ENCODE measurements at regions not wholly inside any gene's neighbourhood (a gene's known extent, or its start where the extent isn't known, plus 50 kb on each side); places are given as distances from the start of the nearest gene placed in this dataset.

GRCh38 chr3:189455641-189456417, 175.4 kb upstream of the TP63 start:
- no peak for DNase-seq (ENCODE audit: low spot score)

DNA sequence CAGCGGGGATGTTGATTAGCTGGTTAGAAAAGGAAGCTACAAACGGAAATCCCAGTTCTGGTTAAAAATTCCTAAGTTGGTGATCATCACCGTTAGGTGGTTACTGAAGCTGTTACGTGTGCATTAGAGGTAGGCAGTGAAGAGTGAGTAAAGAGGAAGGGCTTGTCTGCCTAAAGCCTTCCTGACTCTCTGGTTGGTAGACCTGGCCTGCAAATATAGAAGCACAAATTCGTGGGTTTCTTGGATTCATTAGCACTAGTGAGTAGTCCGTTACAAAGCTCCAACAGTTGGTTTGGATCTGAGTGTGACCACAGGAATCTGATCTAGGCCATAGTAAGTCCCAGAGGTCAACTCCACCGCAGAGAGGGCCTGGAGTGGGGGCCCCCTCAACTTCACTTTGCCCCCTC, 174.0 kb upstream of the TP63 start:
- DNase-seq (ENCODE audit: low spot score): no peak

DNA sequence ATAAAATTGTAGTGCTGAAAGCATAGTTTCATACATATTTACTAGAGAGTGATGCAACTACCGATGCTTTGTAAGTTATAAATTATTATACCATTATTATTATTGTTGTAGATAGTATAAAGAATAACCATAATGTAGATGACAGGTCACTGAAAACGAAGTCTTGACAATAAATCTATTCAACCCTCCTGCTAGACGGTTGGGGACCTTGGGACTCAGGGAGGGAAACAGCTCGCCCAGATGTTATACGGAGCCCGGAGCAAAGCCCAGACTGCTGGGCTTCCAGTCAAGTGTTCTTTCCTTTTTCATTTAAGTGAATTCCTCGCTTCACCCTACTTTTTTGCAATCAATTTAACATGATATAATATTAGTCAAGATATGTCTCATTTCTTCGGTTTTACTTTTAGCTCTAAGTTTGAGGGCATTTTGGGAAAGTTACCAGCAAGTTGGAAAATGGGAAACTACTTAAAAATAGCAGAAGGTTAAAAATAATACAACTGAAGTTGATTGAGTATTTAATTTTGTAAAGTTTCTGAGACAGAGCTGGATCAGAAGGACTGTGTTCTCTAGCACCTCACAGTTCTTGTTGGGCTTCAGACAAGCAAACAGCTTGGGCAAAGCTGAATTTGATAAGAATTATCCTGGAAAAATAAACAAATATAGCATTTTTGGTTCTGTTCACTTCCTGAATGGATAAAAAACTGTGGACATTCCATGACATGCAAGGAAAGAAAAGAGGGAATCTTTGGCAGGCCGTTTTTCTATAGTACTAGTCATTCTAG, 173.4 kb upstream of the TP63 start:
- no peak for DNase-seq (ENCODE audit: low spot score)

DNA sequence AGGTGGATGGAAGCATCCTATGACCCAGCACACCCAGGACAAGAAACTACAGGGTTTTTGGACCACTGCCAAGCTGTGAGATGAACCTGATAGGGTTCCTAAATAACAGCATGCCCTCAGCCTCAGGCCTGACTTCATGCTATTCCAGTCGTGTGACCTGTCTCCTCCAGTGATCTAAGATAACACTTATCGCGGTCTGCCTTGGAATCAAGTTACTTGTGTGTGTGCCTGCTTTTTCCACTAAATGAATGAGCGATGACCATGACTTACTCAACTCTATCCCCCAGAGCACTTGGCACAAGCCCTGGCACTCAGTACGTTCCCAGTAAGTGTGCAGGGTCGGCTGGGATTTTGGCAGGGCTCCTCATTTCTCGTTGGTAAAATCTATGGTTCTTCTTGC, 172.7 kb upstream of the TP63 start:
- DNase-seq (ENCODE audit: low spot score): no peak

GRCh38 chr3:189459231-189459630, 172.0 kb upstream of the TP63 start:
- DNase-seq (ENCODE audit: low spot score): no peak

GRCh38 chr3:189460511-189460910, 170.7 kb upstream of the TP63 start:
- no peak for DNase-seq (ENCODE audit: low spot score)

DNA sequence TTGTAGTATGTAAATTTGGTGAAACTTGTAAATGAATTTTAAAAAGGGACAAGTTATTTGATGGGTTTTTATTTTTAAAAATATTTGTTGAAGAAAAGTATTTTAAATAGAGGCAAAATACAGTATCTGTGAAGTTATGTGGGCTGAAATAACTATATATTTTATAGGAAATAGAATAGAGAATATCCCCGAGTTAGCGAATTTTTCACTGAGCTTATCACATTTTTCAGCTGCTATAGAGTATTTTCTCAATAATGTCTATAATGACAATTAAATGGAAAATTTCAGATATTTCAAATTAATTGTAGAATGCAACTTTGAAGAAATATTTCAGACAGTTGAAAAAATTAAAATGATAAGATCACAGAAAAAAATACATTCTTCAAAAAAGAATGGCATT, 166.4 kb upstream of the TP63 start:
- no peak for DNase-seq (ENCODE audit: low spot score)

GRCh38 chr3:189466004-189466403, 165.2 kb upstream of the TP63 start:
- DNase-seq (ENCODE audit: low spot score): no peak

GRCh38 chr3:189467451-189467850, 163.7 kb upstream of the TP63 start:
- no peak for DNase-seq (ENCODE audit: low spot score)

- DNase-seq (ENCODE audit: low spot score): no peak
These were observed 156.2 kb upstream of the TP63 start for GRCh38 chr3:189474944-189475343.

DNA sequence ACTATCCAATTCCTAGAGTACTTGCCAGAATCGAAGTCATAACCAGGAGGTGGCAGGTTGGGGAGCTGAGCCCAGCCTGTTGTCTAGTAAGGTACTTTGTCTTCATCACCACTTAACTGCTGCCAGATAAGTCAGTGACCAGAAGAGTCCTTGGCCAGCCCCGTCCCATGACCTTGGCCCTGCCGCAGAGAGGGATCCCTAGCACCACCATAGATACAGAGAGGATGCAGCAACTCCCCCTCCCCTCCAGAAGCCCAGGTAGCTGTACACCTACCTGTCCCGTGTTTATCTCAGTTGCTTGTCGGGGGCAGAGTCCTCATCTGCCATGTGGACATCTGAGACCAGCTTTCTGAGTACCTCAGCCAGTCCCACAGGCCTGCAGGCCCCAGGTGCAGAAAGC, 153.6 kb upstream of the TP63 start:
- no peak for DNase-seq (ENCODE audit: low spot score)

DNA sequence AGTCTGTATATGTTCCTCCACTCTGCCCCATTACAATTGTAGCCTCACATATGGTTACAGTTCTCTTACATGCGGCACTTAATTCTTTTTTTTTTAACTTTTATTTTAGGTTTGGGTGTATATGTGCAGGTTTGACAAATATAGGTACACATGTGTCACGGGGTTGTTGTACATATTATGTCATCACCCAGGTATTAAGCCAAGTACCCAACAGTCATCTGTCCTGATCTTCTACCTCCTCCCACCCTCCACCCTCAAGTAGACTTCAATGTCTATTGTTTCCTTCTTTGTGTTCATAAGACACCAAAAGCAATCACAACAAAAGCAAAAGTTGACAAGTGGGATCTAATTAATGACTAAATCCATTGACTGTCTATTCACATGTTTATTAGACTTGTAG, 144.6 kb upstream of the TP63 start:
- DNase-seq (ENCODE audit: low spot score): no peak

GRCh38 chr3:189488241-189488767, 142.9 kb upstream of the TP63 start:
- no peak for DNase-seq (ENCODE audit: low spot score)

DNA sequence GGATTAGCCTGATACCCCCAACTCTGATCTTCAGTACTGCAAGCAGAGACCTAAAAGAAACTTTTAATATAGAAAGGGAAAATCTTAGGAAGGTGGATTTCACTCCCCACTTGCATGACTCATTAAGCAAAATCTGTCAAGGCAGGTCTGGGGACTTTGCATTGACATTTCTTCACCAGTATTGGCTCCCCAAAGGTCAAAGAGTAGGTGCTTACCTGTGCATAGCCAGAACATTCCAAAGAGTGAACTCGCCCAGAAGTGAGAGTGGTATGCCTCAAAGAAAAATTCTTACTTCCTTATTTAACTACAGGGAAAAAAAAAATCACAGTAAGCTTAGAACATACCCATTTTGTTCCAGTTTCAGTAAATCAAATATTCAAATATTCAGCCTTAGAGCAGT, 140.9 kb upstream of the TP63 start:
- no peak for DNase-seq (ENCODE audit: low spot score)

DNA sequence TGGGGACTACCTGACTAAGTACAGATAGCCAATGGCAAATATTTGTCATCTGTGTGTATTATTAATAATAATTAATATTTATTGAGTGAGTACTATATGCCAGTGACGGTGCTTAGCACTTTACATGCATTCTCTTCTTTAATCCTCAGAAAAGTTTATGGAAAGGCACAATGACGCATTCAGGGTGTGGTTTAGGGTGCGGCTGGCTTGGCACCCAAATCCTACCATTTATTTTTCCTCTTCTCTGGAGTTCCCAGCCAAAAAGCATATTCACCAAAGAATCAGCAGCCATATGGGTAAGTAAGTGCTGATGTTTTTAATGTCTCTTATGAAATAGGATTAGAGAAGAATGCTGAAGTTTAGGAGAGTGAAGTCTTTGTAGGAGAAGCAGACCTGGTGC, 140.4 kb upstream of the TP63 start:
- no peak for DNase-seq (ENCODE audit: low spot score)

DNA sequence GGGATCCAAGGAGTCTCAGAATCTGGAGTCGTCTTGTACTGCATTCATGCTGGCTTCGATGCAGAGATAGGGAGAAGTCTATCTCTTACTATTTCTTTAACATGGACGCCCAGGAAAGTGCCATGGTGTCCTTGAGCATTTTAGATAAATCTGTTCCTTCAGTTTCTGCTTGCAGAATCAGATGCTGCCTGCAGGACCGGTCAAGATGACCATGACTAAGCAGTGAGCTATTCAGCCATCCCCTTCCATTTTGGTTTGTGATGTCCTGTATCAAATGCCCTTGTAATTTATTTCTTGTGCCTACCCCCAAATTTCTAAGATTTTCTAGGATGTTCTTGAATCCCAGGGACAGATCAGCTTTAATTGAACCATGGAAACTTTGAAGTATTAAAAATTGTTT, 139.4 kb upstream of the TP63 start:
- no peak for DNase-seq (ENCODE audit: low spot score)

DNA sequence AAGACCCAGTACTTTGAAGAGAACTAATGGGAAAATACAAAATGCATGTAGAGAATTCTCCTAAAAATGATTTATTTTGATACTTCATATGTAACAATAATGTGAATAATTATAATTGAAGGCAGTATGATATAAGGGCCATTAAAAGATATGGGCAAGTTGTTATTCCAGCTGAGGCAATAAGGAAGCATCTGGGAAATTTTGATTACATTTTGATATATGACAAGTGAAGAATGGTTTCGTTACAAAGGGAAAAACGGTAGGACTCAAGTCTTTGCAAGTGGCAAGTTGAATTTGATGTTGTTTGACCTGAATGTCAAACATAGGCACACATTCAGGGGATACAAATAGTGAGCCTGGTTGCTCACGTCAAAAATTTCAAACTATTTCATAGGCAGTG, 137.9 kb upstream of the TP63 start:
- no peak for DNase-seq (ENCODE audit: low spot score)

GRCh38 chr3:189494632-189495031, 136.6 kb upstream of the TP63 start:
- DNase-seq (ENCODE audit: low spot score): no peak

DNA sequence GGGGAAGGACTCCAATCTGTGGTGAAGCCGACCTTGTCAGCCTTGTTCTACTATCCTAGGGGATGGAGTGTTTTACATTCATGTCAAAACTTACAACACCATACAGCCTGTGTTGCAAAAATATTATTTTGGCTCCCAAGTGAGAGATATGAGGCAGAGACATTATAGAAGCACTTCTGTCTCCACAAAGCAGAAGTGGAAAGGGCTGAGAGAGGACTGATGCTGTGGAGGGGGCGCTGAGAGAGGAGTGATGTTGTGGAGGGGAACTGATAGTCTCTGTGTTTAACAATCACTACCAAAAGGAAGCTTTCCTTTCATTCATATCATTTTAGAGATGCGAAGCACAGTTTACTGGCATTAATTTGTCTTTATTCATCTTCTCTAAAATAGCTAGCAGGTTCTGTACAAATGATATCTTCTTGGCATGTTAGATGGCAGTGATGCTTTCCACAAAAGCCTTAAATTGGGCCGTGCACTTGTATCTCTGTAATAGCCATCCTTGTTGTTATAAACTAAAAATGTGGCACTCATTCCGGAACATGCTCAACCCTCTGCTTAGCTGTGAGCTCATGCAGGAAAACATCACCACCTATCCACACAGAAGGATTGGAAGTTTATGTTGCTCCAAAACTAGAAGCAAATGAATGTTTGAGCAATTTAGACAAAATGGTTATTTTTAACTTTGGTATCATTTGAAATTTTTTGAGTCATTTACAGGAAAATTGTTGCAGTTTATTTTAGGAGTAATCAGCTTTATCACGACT, 134.6 kb upstream of the TP63 start:
- DNase-seq (ENCODE audit: low spot score): no peak

DNA sequence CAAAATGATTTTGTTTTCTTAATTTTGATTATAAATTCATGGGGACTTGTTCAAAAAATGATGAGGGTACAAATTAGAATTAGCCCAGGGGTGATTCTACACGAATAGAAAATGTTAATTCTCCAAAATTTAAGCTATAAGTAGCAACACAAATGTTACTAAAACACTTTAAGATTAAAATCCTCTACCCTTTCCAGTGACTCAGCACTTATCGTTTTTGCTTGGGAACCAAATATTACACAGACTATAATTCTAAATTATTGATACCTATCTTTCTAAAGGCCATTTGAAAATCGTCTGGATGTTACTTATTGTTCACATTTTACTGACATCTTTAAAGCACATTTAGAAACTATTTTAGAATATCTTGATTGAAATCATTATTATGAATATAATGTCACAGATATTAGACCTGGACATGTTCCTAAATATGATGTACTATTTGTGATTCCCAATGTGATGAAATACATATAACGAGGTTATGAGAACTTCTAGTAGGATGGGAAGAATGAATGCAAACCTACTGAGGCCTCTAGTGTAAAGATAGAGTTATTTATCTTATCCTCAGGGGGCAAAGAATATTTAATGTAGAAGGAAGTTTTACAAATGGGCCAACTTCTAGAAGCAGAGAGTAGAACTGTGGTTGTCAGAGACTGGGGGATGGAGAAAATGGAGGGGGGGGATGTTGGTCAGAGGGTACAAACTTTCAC, 132.0 kb upstream of the TP63 start:
- no peak for DNase-seq (ENCODE audit: low spot score)

DNA sequence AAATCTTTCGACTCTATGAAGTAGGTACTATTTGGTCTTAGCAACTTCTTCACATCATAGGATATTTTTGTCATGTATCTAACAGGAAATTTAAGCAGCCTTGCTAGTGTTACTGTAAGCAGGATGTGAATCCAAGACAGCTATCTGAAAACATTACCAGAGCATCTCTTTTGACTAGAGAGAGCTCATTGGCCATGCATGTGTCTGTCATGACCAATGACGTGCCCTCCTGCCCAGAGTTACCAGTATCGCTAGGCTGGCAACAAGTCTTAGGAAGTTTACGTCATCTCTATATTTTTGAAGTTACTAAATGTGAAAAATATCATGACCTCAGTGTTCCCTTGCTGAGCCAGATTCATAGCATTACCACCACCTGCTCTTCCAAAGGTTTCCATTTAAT, 130.9 kb upstream of the TP63 start:
- no peak for DNase-seq (ENCODE audit: low spot score)

All from cerebellar cortex (tissue), 1 donor.